Activated CD4-positive, alpha-beta T cell treated with anti-CD3 and anti-CD28 coated beads, Interleukin-2, Interleukin-6, amounts not matched to agents 100 ng/mL and 50 ng/mL, durations not matched to agents 16 hours and 8 hours (primary cell): ENCODE measurements at regions not wholly inside any gene's neighbourhood (a gene's known extent, or its start where the extent isn't known, plus 50 kb on each side); places are given as distances from the start of the nearest gene placed in this dataset.

Experiments
- DNase-seq: peaks from one replicate; pipeline ENCODE4 v3.0.0-alpha.2; 2020

DNA sequence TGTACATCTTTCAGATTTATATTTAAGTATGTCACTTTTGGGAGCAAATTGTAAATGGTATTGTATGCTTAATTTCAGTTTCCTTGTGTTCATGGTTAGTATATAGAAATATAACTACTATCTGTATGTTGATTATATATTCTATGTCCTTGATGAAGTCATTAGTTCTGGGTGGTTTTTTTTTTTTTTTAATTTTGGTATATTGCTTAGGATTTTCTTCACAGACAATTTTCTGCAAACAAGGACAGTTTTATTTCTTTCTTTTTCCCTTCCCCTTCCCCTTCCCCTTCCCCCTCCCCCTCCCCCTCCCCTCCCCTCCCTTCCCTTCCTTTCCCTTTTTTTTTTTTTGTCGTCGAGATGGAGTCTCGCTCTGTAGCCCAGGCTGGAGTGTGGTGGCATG is 430.0 kb downstream of the TYW1 start:
- no peak for DNase-seq

DNA sequence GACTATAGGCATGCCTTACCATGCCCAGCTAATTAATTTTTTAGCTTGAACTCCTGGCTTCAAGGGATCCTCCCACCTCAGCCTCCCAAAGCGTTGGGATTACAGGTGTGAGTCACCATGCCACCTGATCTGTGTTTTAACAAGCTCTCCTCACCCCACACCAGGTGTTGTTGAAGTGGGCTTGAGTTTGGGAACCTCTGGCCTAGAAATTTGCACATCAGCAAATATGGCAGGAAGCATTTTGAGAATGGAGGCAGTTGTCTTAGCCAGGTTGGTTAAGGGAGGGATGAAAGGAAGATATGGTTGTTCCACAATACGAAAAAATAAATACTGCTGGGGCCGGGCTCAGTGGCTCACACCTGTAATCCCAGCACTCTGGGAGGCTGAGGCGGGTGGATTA is 433.1 kb downstream of the TYW1 start:
- DNase-seq: no peak

DNA sequence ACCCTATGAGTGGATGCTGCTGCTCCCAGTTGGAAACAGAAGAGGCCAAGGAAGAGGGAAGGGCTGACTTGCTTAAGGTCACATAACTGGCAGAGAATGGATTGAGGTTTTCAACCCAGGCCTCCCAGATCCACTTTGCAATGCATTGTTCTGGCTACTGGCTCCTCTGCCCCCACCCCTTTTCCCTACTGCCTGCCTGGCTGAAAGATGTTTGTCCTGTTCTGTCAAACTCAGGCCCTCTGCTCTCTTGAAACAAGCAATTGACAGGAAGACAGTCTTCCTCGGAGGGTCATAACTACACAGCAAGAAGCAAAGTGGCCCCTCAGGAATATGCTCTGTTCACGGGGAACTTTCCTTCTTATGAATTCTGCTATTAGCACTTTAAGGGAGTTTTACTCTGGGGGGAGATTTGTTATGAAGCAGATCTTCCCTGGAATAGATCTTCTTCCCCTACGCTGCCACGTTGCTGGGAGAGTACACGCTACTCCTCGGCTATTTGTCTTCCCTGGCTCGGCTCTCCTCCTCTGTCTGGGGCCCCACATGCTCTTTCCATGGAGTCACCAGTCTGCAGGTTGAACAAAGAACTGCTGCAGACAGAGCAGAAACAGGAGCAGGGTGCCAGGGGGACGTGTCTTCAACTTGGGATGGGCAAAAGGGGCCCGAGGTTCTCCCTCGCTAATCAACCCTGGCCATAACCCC is 436.1 kb downstream of the TYW1 start:
- no peak for DNase-seq

DNA sequence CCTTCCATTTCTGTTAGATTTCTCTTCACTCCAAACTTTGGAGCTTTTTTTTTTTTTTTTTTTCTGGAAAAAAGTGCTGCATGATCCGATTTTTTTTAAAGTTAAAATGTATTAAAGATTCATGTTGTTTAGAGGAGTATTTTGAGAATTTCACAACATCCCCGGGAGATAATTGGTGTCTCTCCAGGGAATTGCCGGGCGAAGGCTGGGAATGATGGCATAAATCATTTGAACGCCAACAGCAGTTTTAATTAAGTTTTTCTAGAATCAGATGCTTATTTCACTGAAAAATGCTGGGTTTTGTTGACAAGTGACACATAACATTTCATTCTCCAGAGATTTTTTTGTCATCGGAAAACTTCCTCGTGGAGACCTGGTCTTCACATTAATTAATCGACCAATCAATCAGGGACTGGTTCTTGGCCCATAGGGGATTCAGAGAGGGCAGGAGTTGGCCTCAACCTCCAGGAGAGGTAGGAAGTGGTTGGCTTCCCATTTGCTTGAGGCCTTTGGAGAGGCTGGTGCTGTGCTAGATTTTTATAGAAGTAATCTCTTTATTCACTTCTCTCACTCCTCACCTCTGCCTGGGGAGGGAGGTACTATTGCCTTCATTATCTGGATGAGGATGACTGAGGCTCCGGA is 439.4 kb downstream of the TYW1 start:
- DNase-seq: no peak

DNA sequence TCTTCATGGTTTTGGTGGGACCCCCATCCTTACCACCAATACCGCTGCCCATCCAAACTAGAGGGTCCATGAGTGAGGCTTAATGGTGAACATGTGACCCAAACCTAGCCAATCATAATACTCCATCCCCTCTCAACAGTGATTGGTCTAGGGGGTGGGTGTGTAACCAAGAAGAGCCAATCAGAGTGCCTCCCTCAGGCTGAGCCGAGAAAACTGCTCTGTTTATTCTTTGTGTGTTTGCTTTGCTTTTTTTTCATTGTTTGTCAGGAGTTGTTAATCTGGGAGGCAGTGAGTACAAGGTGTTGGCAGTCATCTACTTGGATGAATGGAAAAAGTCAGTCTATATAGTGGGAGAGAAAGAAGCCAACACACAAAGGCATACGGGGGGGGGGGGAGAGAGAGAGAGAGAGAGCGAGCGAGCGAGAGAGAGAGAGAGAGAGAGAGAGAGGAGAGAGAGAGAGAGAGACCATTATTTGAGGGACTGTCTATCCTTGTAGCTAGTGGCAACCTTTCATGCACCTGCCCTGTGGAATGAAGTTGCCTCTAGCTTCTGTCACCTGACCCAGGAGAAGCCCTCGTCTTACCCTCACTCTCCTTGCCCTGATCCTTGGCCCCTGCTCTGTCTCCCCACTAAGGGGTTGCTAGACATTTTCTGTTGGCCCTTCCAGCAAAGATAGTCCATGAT is 441.7 kb downstream of the TYW1 start:
- no peak for DNase-seq

DNA sequence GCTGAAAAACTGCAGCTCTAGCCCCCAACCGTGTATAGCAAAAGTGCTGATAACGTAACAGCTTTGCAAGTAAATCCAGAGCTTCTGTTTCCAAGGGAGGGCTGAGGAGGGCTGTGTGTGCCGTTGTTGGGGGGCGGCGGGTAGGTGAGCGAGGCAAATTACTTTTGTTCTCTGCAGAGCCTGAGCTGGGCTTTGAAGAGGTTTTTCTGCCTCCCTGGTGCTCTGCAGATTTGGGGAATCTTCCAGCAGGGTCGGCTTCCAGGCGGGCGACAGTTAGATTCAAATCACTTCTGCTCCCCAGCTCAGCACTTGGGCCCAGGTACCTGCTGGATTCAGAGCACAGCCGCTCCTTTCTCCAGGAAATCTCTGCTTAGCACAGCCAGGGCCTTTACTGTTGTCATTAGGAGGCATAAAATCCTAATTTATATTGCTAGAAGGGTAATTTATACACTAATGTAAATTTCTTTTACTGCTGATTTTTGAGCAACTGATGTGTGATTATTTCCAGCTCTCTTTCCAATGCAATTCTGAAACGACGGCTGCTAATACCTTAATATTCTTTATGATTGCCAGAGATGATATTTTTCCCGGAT is 442.4 kb downstream of the TYW1 start:
- DNase-seq: no peak

DNA sequence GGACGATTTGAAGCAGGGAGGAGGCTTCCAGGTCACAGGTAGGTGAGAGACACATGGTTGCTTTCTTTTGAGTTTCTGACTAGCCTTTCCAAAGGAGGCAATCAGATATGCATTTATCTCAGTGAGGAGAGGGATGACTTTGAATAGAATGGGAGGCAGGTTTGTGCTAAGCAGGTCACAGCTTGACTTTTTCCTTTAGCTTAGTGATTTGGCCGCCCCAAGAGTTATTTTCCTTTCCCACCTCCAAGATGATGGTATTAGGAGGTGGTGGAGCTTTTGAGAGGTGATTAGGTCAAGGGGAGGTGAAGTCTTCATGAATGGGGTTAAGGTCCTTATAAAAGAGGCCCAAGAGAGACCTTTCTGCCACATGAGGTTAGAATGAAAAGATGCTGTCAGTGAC is 443.7 kb downstream of the TYW1 start:
- no peak for DNase-seq

DNA sequence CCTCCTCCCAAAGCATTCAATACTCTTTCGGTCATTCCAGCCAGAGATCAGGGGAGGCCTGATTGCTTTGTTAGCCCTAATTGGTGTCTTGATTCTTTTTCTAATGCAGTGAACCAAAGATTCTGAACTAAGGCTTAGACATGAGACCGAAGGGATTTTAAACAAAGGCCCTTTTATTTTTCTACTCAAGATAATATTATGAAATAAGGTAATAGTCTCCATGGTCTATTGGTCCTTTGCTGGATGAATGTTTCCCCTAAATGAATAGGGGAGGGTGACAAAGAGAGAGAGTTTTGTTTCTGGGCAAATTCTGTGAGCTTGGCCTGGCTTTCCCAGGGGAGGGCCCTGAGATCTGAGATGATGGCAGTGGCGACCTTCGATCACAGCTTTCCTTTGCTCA is 449.1 kb downstream of the TYW1 start:
- DNase-seq: no peak

DNA sequence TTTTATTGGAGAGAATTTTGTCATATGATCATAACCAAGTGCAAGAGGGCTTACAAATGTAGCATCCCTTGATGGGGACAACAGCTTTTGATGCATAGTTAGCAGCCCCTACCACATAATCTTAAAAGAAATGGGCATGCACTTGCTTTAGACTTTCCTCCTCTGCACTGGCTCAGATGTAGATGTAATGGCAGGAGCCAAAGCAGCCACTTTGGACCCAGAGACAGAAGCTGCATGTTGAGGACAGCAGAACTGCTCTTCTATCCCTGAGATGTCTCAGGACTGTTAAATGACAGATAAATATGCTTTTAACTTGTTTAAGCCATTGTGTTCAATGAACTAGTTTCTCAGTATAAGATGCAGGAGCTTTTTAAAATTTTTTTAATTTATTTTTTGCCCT is 450.7 kb downstream of the TYW1 start:
- no peak for DNase-seq

DNA sequence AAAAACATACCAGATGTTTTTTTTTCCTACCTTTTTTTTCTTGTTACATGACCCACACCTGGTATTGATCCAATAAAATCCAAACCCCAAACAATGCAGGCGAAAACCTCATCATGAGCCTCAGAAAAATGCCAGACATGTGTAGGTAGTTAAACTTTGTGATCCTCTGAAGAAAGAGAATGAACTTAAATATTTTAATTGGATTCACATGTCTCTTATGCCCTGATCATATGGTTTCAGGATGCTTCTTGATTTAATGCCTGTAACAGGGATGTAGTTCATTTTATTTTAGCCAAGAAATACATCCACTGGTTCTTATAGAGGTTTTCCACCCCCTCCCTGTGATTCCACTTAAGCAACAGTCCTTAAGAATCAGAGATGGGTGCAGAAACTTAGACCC is 451.6 kb downstream of the TYW1 start:
- DNase-seq: no peak

DNA sequence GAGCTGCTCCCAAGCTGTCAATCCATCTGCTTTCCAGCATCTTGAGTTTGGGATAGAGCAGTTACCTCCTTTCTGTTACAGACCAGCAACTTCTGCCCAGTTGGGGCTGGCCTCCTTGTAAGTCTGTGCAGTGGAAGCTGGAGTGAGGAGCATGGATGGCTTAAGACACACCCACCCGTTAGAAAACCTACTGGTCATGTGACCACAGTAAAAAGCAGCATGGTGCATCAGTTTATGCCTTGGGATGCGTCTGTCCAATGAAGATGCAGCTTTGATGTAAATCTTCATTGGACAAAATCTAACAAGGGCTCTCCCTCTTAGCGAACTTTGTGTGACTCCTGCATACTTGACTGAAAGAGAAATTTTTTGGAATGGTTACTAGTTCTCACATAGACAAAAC is 453.5 kb downstream of the TYW1 start:
- DNase-seq: no peak

DNA sequence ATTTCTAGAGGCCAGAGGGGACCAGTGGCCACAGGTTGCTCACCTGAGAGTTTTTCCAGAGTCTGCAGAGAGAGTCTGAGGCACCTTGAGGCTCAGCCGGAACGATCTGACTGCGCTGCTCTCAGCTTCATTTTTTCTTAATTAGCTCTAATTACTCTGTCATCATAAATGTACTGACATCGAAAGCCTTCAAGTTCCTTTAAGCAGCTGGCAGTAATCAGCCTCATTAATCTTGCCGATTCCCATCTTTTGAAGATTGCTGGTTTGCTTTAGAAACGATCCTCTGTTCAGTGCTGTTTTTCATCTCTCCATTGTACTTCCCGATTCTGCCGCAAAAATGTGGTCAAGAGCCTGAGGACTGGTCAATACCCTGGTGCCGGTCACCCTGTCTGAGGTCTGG is 454.7 kb downstream of the TYW1 start:
- no peak for DNase-seq

DNA sequence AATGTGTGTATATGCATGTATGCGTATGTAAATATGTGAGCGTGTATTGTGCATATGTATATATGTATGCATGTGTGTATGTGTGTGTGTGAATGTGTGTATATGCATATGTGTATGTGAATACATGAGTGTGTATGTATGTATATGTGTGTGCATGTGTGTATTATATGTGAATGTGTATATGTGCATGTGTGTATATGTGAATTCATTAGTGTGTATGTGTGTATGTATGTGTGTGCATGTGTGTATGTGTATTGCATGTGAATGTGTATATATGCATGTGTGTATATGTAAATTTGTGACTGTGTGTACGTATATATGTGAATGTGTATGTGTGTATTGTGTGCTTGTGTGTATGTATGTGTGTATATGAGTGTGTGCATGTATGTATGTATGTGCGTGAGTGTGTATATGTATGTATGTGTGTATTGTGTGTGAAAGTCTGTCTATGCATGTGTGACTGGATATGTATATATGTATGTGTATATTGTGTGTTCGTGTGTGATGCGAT is 455.9 kb downstream of the TYW1 start:
- DNase-seq: no peak

DNA sequence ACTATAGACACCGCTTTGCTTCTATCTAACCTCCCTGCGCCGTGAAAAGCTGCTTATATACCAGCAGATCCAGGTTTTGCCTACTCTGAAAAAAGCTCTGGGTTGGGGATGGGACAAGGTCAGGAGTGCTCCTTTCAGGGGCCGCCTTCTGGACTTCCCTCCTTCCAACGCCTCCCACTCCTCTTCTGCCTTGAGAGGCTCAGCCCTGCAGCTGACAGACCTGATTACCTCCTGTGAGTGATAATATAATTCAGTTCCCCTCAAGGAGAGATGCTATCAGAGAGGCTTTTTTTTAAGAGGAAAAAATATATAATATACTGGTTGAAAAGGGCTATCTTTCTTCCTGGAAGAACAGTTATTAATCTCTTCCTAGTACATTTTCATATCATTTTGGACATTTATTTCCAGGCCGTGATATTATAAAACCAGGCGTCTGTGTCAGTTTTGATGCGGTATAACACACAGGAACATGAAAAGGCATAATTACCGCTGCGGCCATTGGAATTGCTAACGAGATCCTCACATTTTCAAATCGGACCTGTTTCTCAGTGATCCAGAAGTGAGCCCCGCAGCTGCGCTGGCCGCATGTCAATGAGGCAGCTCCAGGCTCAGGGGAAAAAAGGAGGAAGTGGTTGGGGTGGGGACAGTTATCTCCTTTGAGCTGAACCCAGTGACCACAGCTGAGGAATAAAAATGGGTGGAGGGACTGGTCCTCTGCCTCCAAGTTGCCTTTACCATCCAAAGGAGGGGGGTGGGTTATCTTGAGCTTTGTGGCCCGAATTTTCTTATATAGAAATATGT is 457.1 kb downstream of the TYW1 start:
- no peak for DNase-seq

DNA sequence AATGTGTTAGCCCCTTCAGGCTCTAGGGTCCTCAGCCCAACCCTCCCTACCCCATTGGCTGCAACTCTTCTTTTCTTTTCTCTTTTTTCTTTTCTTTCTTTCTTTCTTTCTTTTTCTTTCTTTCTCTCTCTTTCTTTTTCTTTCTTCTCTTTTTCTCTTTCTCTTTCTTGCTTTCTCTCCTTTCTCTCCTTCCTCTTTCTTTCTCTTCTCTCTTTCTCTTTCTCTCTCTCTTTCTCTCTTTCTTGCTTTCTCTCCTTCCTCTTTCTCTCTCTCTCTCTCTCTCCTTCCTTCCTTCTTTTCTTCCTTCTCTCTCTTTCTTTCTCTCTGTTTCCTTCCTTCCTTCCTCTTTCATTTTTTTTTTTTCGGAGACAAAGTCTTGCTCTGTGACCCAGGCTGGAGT is 458.9 kb downstream of the TYW1 start:
- no peak for DNase-seq

DNA sequence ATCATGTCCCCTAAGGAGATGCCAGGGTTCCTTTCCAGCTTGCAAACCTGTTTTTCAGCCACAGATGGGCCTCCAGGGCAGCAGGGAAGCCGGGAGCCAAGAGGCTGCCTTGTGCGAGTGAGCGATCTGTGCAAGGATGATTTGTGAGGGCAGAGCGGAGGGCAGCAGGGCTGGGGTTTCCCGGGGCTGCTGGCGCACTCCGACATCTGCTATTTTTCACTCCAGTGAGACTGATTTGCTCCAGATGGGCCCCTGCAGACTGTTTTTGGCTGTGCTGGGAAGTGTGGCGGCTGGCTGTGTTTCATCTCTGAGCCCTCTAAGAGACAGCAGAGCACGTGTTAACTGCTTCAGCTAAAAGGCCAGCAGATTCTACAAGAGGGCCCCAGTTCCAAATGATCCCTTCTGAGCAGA is 466.2 kb downstream of the TYW1 start:
- no peak for DNase-seq

DNA sequence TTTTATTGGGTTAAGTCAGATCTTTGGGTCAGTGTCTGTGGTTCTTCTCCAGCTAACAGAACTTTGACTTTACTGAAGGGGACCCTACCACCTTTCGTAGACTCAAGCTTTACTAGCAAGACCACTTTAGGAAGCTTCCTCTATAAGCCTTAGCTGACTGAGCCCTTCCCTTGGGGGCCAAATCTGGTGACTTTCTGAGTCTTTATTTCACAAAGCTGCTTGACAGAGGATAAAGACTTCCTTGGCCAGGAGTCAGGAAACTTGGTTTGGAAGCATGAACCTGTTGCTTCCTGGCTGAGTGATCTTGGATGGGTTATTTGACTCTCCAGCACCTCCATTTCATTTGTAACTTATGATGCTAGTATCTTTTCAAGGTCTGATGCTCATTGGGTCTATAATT is 466.7 kb downstream of the TYW1 start:
- no peak for DNase-seq

DNA sequence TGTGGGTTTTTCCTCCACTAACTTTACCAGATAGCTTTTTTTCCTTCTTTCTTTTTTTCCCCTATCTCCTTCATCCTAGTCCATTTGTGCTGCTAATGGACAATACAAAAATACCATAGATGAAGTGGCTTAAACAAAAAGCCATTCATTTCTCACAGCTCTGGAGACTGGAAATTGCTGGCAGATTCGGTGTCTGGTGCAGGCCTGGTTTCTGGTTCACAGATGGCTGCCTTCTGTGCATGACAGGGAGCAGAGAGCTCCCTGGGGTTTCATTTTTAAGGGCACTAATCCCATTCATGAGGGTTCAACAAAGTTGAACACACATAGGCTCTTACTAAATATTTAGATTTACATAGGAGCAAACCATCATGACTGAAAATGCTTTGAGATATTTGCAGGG is 467.4 kb downstream of the TYW1 start:
- DNase-seq: no peak

DNA sequence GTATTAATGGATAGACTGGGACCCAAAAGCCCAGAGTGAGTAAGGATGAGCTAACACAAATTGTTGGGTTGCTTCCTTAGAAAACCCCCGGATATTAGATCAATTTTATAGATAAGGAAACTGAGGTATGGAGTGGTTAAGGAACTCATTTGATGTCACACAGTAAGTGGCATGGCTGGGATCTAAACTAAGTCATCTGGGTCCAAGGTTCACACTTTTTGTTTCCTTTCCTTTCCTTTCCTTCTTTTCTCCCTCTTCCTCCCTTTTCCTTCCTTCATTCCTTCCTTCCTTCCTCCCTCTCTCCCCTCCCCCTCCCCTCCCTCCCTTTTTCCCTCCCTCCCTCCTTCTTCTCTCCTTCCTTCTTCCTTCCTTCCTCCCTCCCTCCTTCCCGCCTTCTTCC is 469.5 kb downstream of the TYW1 start:
- no peak for DNase-seq

DNA sequence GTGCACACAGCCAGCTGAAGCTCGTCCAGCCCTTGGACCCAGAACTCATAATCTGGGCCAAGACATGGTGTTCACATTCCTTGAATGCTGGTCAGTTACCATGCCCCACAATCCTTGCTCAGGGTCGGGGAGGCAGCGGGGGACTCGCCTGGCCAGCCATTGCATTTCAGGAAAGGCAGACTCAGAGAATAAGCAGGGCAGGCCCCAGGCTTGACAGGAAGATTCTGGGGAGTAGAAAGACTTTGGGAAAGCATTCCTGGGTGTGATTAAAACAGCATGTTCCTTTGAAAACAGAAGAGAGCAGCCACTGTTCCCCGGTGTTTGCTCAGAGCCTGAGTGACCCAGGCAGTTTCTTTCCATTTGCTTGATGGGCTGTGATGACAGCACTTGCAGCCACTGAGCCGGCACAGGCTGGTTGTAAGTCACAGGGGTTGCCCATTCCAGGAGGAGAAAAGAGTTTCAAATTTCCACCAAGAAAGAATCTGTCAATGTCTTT is 473.7 kb downstream of the TYW1 start:
- no peak for DNase-seq

DNA sequence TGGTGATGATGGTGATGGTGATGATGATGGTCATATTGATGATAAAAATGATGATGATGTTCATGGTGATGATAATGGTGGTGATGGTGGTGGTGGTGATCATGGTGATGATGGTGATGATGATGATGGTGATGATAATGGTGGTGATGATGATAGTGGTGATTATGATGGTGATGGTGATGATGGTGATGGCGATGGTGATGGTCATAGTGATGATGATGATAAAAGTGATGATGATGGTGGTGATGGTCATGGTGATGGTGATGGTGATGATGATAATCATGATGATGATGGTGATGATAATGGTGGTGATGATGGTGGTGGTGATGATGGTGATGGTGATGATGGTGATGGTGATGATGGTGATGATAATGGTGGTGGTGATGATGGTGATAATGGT is 478.7 kb downstream of the TYW1 start:
- DNase-seq: no peak

DNA sequence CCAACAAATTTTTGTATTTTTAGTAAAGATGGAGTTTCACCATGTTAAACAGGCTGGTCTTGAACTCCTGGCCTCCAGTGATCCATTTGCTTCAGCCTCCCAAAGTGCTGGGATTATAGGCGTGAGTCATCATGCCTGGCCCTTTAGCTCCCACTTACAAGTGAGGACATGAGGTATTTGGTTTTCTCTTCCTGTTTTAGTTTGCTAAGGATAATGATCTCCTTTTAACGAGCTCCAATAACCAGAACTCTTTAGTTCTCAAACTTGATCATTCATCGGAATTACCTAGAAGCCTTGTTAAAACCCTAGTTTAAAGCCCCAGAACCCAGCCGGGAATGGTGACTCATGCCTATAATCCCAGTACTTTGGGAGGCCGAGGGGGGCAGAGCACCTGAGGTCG is 481.4 kb downstream of the TYW1 start:
- no peak for DNase-seq

DNA sequence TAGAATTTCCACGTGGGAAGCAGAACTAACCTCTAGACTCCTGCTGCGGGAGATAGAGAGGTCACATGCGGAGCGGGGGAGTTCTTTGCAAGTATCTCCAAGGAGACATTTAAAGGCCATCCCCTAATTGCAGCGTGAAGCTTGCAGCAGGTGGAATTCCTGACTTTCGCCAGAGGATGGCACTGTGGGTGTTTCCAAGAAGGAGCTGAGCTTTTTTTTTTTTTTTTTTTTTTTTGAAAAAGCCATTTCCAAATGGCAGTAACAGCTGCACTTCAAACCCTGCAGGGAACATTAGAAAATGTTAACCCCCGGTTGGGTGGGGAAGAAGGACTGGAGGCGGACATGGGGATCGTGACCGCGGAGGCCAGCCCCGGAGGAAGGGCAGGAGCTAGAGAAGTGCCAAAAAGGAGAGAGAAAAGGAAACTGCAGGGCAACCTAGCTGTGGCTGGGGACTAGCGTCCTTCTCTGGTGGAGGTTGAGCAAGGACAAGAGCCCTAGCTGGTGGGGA is 487.7 kb downstream of the TYW1 start:
- DNase-seq: peak; percentile 44
